A549 (cell line): ENCODE measurements at regions not wholly inside any gene's neighbourhood (a gene's known extent, or its start where the extent isn't known, plus 50 kb on each side); places are given as distances from the start of the nearest gene placed in this dataset.

ENCODE experiments used
- ATAC-seq, 2 experiments: fragments of 200-7000 bp in 1 of 2; fragments of >200 bp in 1 of 2; cut with Nextera tagmentation in 1 of 2; cut with Tn5 transposase in 1 of 2; 3 replicates each; pipeline versions ENCODE4 v1.8.0 to v1.9.1; 2018 to 2020; ENCODE audit warnings: mild to moderate bottlenecking in 1 of 2, moderate library complexity in 1 of 2
- CTCF ChIA-PET: fragments of 300-600 bp; sonication (Branson Sonifier 250); formaldehyde crosslinking; extraction: SDS; loops from one replicate; lab custom pipeline; 2021; ENCODE audit warnings: antibody characterized with exemption, inconsistent platforms; lab: Yijun Ruan, JAX
- POLR2A ChIA-PET: fragments of 350-600 bp; formaldehyde crosslinking; extraction: SDS; loops from one replicate; lab custom pipeline; 2021; ENCODE audit warnings: antibody characterized with exemption, inconsistent platforms; lab: Yijun Ruan, JAX
- DNase-seq, 2 experiments: peaks; one replicate each; pipeline versions ENCODE4 v3.0.0 to v3.0.0-alpha.2; 2011 to 2016; ENCODE audit warnings: low read depth in 1 of 2, low spot score in 1 of 2
- FAIRE-seq: peaks from 2 replicates; lab custom pipeline; 2011; peaks lifted over from hg19 to GRCh38; lab: Jason Lieb, UNC
- H3K27ac ChIP-seq, 2 experiments: fragments of >200 bp; sonication (Bioruptor Twin); formaldehyde crosslinking; 3 replicates each; pipeline ENCODE4 v1.5.1; 2016 to 2017
- H3K4me1 ChIP-seq: fragments of >200 bp; sonication (Bioruptor Twin); formaldehyde crosslinking; 3 replicates; pipeline ENCODE4 v1.6.1; 2016
- H3K4me2 ChIP-seq: fragments of >200 bp; sonication (Bioruptor Twin); formaldehyde crosslinking; 3 replicates; pipeline ENCODE4 v1.6.1; 2016
- H3K4me3 ChIP-seq: fragments of >200 bp; sonication (Bioruptor Twin); formaldehyde crosslinking; 3 replicates; pipeline ENCODE4 v1.5.1; 2016
- H3K9me3 ChIP-seq: fragments of >200 bp; sonication (Bioruptor Twin); formaldehyde crosslinking; 3 replicates; pipeline ENCODE4 v1.6.1; 2016
- BHLHE40 ChIP-seq: IDR thresholded peaks from 2 replicates; pipeline ENCODE4 v1.6.1; 2012; ENCODE audit warnings: low read depth, low read length, inconsistent platforms
- CBX2 ChIP-seq: fragments of 200-600 bp; sonication (generic); IDR thresholded peaks from 2 replicates; pipeline ENCODE4 v1.6.1; 2016; ENCODE audit warnings: low read depth, mild to moderate bottlenecking, borderline replicate concordance
- CEBPB ChIP-seq, 2 experiments: fragments of >200 bp in 1 of 2; sonication (Bioruptor Twin) in 1 of 2; formaldehyde crosslinking in 1 of 2; IDR thresholded peaks; 2 replicates each; pipeline ENCODE4 v1.6.1; 2012 to 2016
- E2F6 ChIP-seq: IDR thresholded peaks from 2 replicates; pipeline ENCODE4 v1.6.1; 2012; ENCODE audit warnings: low read depth, borderline replicate concordance
- ELK1 ChIP-seq: fragments of 150-350 bp; IDR thresholded peaks from 2 replicates; pipeline ENCODE4 v1.6.1; 2014; ENCODE audit warnings: low read depth, mild to moderate bottlenecking, low read length
- FOSL2 ChIP-seq, 2 experiments: fragments of 450-650 bp in 1 of 2; fragments of >200 bp in 1 of 2; sonication (Bioruptor Twin) in 1 of 2; formaldehyde crosslinking; IDR thresholded peaks; 2 replicates each; pipeline versions ENCODE4 v1.5.0 to v1.6.1; 2016 to 2020; ENCODE audit warnings: mild to moderate bottlenecking in 1 of 2, moderate library complexity in 1 of 2
- HDAC2 ChIP-seq: fragments of 200-600 bp; sonication (generic); IDR thresholded peaks from 2 replicates; pipeline ENCODE4 v1.6.1; 2016
- JUN ChIP-seq, 2 experiments: fragments of >200 bp; sonication (Bioruptor Twin); formaldehyde crosslinking; IDR thresholded peaks; 2 replicates in 1 of 2; 3 replicates in 1 of 2; pipeline ENCODE4 v1.6.1; 2016 to 2017
- JUNB ChIP-seq: fragments of >200 bp; sonication (Bioruptor Twin); formaldehyde crosslinking; IDR thresholded peaks from 2 replicates; pipeline ENCODE4 v1.6.1; 2016
- KDM5A ChIP-seq: fragments of 200-600 bp; sonication (generic); IDR thresholded peaks from 2 replicates; pipeline ENCODE4 v1.6.1; 2016; ENCODE audit warnings: antibody characterized with exemption, mild to moderate bottlenecking
- PHF8 ChIP-seq: fragments of 200-600 bp; sonication (generic); IDR thresholded peaks from 2 replicates; pipeline ENCODE4 v1.6.1; 2016; ENCODE audit warnings: low read depth, mild to moderate bottlenecking, antibody characterized with exemption, moderate library complexity, borderline replicate concordance
- RAD21 ChIP-seq, 2 experiments: fragments of >200 bp in 1 of 2; sonication (Bioruptor Twin) in 1 of 2; formaldehyde crosslinking in 1 of 2; IDR thresholded peaks in 1 of 2; conservative IDR thresholded peaks in 1 of 2; 2 replicates in 1 of 2; 3 replicates in 1 of 2; pipeline ENCODE4 v1.6.1; 2012 to 2018; ENCODE audit warnings: inconsistent platforms in 1 of 2
- RARB ChIP-seq: fragments of 250-450 bp; sonication (Bioruptor Pico); IDR thresholded peaks from 2 replicates; pipeline ENCODE4 v1.8.0; 2021; ENCODE audit warnings: mild to moderate bottlenecking, moderate library complexity
- RNF2 ChIP-seq: fragments of 200-600 bp; sonication (generic); IDR thresholded peaks from 2 replicates; pipeline ENCODE4 v1.6.1; 2016; ENCODE audit warnings: low read depth, mild to moderate bottlenecking, antibody characterized with exemption, moderate library complexity, borderline replicate concordance
- TP53 ChIP-seq: fragments of 250-450 bp; sonication (Bioruptor Pico); IDR thresholded peaks from 2 replicates; pipeline ENCODE4 v1.5.0; 2021; ENCODE audit warnings: mild to moderate bottlenecking, moderate library complexity
- USF2 ChIP-seq: fragments of 450-650 bp; IDR thresholded peaks from 2 replicates; pipeline ENCODE4 v1.6.1; 2014; ENCODE audit warnings: antibody characterized with exemption
- ZC3H11A ChIP-seq: fragments of 450-650 bp; IDR thresholded peaks from 2 replicates; pipeline ENCODE4 v1.6.1; 2014; ENCODE audit warnings: antibody characterized with exemption, mild to moderate bottlenecking
- whole genome bisulfite sequencing: methylation state at CpG from one replicate; pipeline ENCODE4 v1.1.6; 2017; ENCODE audit errors: missing lambda C conversion rate; 5-methylcytosine and 5-hydroxymethylcytosine counted together
- TF ChIP-seq, protein P1 (sequence below): fragments of 250-450 bp; sonication (Bioruptor Pico); IDR thresholded peaks from 2 replicates; pipeline ENCODE4 v1.5.0; 2020; ENCODE audit warnings: low read depth, mild to moderate bottlenecking, moderate library complexity
- TF ChIP-seq, protein P2 (sequence below): fragments of 250-450 bp; sonication (Bioruptor Pico); IDR thresholded peaks from 2 replicates; pipeline ENCODE4 v1.5.0; 2021; ENCODE audit warnings: mild to moderate bottlenecking, moderate library complexity, borderline replicate concordance

GRCh38 chr11:105273660-105274280 is 134.2 kb upstream of the CARD18 start:
- FAIRE-seq (no peak), ATAC-seq (no peak), DNase-seq (no peak)
- Histone ChIP-seq H3K4me1 (no peaks in the 10 kb centered on the region), H3K4me2 (no peak overlapping the region), H3K27ac (no peak overlapping the region), H3K4me3 (no peak overlapping the region), H3K9me3 (no peaks in the 10 kb centered on the region)
- POLR2A ChIA-PET: no interaction called here
- CTCF ChIA-PET: no interaction called here
- 6% methylated on average over 1 of the region's 1 CpG for WGBS
- TF ChIP-seq, protein P1, sequence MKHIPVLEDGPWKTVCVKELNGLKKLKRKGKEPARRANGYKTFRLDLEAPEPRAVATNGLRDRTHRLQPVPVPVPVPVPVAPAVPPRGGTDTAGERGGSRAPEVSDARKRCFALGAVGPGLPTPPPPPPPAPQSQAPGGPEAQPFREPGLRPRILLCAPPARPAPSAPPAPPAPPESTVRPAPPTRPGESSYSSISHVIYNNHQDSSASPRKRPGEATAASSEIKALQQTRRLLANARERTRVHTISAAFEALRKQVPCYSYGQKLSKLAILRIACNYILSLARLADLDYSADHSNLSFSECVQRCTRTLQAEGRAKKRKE (CRISPR knock-in tag): no peak
- TF ChIP-seq, protein P2, sequence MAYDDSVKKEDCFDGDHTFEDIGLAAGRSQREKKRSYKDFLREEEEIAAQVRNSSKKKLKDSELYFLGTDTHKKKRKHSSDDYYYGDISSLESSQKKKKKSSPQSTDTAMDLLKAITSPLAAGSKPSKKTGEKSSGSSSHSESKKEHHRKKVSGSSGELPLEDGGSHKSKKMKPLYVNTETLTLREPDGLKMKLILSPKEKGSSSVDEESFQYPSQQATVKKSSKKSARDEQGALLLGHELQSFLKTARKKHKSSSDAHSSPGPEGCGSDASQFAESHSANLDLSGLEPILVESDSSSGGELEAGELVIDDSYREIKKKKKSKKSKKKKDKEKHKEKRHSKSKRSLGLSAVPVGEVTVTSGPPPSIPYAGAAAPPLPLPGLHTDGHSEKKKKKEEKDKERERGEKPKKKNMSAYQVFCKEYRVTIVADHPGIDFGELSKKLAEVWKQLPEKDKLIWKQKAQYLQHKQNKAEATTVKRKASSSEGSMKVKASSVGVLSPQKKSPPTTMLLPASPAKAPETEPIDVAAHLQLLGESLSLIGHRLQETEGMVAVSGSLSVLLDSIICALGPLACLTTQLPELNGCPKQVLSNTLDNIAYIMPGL: no peak
- TF ChIP-seq JUNB (no peak), CBX2 (no peak), TP53 (CRISPR knock-in tag) (no peak), JUN (IDR thresholded peaks at IDR 0.05) (no peak), KDM5A (no peak), RARB (CRISPR knock-in tag) (no peak), CEBPB (IDR thresholded peaks at IDR 0.05) (no peak), HDAC2 (no peak), FOSL2 (IDR thresholded peaks at IDR 0.05) (no peak), FOSL2 (CRISPR knock-in tag; IDR thresholded peaks at IDR 0.05) (no peak), BHLHE40 (no peak), ZC3H11A (no peak), ELK1 (no peak), USF2 (no peak), RNF2 (no peak), E2F6 (no peak), PHF8 (no peak)

DNA sequence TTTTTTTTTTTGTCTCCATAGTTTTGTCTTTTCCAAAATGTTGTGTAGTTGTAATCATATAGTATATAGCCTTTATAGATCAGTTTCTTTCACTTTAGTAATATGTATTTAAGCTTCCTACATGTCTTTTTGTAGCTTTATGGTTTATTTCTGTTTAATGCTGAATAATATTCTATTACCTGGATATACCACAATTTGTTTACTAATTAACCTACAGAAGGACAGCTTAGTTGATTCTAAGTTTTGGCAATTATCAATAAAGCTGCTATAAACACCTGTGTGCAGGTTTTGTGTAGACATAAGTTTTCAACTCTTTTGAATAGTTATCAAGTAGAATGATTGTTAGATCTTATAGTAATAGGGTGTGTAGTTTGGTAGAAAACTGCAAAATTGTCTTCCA is 130.3 kb upstream of the CARD18 start:
- no peaks in the 10 kb centered on the region for H3K9me3 ChIP-seq
- no peak overlapping the region for H3K4me3 ChIP-seq
- DNase-seq (no peak), FAIRE-seq (no peak), ATAC-seq (no peak)
- ChIA-PET CTCF (no interaction called here), POLR2A (no interaction called here)
- no peaks in the 10 kb centered on the region for H3K4me1 ChIP-seq
- no peak overlapping the region for H3K4me2 ChIP-seq
- no peak overlapping the region for H3K27ac ChIP-seq
- no peak for TF ChIP-seq RAD21 (conservative IDR thresholded peaks at IDR 0.05 in 1 of 2, IDR thresholded peaks at IDR 0.05 in 1 of 2)
